ENCODE measurements at regions not wholly inside any gene's neighbourhood (a gene's known extent, or its start where the extent isn't known, plus 50 kb on each side); places are given as distances from the start of the nearest gene placed in this dataset.

DNA sequence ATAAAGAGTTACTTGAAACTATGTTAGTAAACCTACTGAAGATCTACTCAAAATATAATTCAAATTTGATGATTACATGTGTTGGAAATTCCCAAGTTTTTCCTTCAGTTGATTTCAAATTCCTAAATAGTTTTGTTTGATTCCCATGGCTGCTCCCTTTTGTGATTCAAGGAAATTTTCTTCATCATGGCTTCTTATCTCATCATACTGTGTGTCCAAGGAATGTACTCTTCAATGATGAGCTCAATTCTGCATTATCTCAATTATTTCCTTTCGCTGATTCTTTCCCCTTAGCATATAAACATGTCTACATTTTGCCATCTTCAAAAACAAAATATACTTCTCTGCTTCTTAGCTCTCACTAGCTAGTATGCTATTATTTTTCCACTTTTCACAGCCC, 460.4 kb upstream of the NAALADL2 start:
- TF ChIP-seq, protein P1, sequence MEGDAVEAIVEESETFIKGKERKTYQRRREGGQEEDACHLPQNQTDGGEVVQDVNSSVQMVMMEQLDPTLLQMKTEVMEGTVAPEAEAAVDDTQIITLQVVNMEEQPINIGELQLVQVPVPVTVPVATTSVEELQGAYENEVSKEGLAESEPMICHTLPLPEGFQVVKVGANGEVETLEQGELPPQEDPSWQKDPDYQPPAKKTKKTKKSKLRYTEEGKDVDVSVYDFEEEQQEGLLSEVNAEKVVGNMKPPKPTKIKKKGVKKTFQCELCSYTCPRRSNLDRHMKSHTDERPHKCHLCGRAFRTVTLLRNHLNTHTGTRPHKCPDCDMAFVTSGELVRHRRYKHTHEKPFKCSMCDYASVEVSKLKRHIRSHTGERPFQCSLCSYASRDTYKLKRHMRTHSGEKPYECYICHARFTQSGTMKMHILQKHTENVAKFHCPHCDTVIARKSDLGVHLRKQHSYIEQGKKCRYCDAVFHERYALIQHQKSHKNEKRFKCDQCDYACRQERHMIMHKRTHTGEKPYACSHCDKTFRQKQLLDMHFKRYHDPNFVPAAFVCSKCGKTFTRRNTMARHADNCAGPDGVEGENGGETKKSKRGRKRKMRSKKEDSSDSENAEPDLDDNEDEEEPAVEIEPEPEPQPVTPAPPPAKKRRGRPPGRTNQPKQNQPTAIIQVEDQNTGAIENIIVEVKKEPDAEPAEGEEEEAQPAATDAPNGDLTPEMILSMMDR (IDR thresholded peaks at IDR 0.05), result no peak
- Histone ChIP-seq H3K27ac (no peak overlapping the region), H3K9me3 (no peaks in the 10 kb centered on the region), H3K4me3 (no peak overlapping the region), H3K27me3 (ENCODE audit: low read depth) (no peaks in the 10 kb centered on the region), H3K36me3 (no peaks in the 10 kb centered on the region), H3K4me1 (no peaks in the 10 kb centered on the region)
- intact Hi-C loops (cut with DNase I), result no loop called here
- ATAC-seq, result no peak
- DNase-seq, result no peak

DNA sequence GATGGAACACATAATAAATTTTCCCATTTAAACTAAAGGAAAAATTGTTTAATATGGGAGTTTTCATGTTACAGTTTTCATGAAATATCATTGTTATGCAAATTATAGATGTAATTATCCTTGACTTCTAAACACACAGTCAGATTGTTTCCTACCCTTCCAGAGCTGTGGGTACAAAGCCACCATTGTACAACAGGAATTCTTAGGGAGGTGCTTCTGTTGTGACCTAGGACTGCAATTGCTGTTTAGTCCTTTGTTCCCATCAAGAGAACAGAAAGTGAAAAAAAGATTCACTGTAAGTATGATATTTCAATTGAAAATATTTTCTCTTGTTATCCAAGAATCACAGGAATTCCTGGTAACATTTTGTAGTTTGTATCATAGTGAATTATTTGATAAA, 455.3 kb upstream of the NAALADL2 start:
- H3K36me3 ChIP-seq, result no peaks in the 10 kb centered on the region
- no peaks in the 10 kb centered on the region for H3K9me3 ChIP-seq
- H3K4me1 ChIP-seq, result no peaks in the 10 kb centered on the region
- no peak overlapping the region for H3K27ac ChIP-seq
- no peaks in the 10 kb centered on the region for H3K27me3 ChIP-seq (ENCODE audit: low read depth)
- H3K4me3 ChIP-seq, result no peak overlapping the region
- ATAC-seq (no peak), DNase-seq (no peak)
- intact Hi-C loops (cut with DNase I), result no loop called here
- TF ChIP-seq, protein P1 (IDR thresholded peaks at IDR 0.05), result no peak

DNA sequence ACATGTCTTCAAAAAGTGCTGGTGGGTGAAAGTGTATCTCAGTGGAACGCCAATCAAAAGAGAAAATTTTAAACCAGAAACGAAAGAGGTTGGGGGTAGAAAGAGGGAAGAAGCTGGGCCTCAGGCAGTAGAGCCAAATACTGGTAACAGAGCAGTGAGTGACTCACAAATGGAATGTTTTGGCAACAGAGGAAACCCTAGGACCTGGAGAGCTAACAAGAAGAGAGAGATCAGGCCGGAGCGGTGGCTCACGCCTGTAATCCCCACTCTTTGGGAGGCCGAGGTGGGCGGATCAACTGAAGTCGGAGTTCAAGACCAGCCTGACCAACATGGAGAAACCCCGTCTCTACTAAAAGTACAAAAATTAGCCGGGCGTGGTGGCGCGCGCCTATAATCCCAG, 450.8 kb upstream of the NAALADL2 start:
- intact Hi-C loops (cut with DNase I), result no loop called here
- H3K4me1 ChIP-seq, result no peaks in the 10 kb centered on the region
- no peak overlapping the region for H3K4me3 ChIP-seq
- no peak overlapping the region for H3K27ac ChIP-seq
- H3K36me3 ChIP-seq, result no peaks in the 10 kb centered on the region
- no peak for ATAC-seq
- H3K27me3 ChIP-seq (ENCODE audit: low read depth), result no peaks in the 10 kb centered on the region
- H3K9me3 ChIP-seq, result no peaks in the 10 kb centered on the region
- TF ChIP-seq, protein P1 (IDR thresholded peaks at IDR 0.05), result no peak
- no peak for DNase-seq

DNA sequence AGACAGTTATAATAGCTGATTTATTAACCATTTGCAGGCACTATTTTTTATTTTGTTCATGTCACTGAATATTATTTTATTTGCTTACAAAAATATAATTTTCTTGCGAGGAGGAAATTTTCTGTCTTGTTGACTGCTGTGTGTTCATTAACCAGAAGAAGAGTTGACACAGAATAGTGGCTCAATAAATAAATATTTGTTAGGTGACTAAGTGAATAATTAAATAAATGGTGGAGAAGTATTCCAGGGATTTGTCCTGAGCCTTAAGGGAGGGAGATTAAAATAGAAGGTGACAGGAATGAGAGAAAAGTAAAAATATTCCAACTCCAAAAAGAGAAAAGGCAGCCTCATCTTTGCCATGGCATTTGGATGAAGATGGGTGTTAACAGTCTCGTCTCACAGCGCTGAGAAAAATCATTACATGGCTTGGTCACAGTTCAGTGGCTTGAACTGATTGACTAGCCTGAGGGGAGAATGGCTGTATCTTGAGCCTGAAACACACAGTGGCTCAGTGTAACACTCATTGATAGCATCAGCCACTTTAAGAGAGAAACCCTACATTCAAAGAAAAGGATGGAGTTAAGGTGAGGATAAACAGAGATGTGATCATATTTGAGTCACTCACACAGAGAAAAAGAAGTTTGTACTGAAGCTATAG, 449.9 kb upstream of the NAALADL2 start:
- Histone ChIP-seq H3K27me3 (ENCODE audit: low read depth) (no peaks in the 10 kb centered on the region), H3K9me3 (no peaks in the 10 kb centered on the region), H3K4me3 (no peak overlapping the region), H3K4me1 (no peaks in the 10 kb centered on the region), H3K36me3 (no peaks in the 10 kb centered on the region), H3K27ac (no peak overlapping the region)
- TF ChIP-seq, protein P1 (IDR thresholded peaks at IDR 0.05), result no peak
- ATAC-seq, result no peak
- intact Hi-C loops (cut with DNase I), result no loop called here
- no peak for DNase-seq

DNA sequence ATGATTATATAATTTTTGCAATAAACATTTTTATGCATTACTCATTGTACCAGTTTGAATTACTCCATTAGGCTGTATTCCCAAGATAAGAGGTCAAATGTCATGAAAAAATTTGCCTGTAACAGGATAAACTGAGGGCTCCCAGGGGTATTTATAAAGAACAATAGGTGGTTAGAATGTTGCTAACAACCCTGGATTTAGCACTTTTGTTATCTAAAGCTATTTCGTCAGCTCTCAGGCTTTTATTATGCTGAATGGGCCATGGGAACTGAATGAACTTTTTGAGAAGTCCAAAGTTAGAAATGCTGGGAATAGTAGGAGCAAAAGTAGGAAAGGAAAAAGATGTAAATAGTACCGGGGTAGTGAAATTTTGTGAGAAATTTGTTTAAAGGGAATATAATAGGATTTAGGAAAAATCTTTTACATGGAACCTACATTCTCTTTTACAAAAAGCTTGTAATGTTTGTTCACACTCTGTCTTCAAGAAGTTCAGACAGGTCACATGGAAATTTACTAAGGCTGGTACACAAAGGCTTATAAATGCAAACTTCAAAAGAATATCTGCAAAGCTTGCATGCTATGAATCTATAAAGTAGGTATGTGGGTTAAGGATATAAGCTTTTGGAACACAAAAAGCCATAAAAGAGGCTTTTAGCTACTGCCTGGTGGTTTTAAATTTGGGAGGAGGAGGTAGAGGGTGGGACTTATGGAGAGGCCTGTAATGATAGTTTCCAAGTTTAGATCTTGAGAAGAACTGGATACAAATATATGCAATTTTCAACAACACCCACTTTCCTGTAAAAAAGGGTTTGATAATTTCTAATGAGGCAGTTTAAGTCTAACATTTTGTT, 445.8 kb upstream of the NAALADL2 start:
- intact Hi-C loops (cut with DNase I), result no loop called here
- no peaks in the 10 kb centered on the region for H3K9me3 ChIP-seq
- no peak overlapping the region for H3K27ac ChIP-seq
- no peak overlapping the region for H3K4me3 ChIP-seq
- no peaks in the 10 kb centered on the region for H3K27me3 ChIP-seq (ENCODE audit: low read depth)
- DNase-seq, result no peak
- no peak for ATAC-seq
- H3K4me1 ChIP-seq, result no peaks in the 10 kb centered on the region
- TF ChIP-seq, protein P1 (IDR thresholded peaks at IDR 0.05), result no peak
- H3K36me3 ChIP-seq, result no peaks in the 10 kb centered on the region

All from lower lobe of right lung (tissue), 2 donors.